HepG2 (cell line): ENCODE measurements at regions not wholly inside any gene's neighbourhood (a gene's known extent, or its start where the extent isn't known, plus 50 kb on each side); places are given as distances from the start of the nearest gene placed in this dataset.

Experiments
- ETV5 ChIP-seq: IDR thresholded peaks from 2 replicates; pipeline ENCODE4 v1.6.1; 2018; ENCODE audit warnings: missing biosample characterization, missing genetic modification reagents, inconsistent platforms, borderline replicate concordance
- GABPA ChIP-seq, 2 experiments: IDR thresholded peaks; 2 replicates each; pipeline ENCODE4 v1.6.1; 2011 to 2016; ENCODE audit warnings: low read depth in 2 of 2, low read length in 1 of 2, missing biosample characterization in 1 of 2, missing genetic modification characterization in 1 of 2
- GATA4 ChIP-seq: sonication (generic); IDR thresholded peaks from 2 replicates; pipeline ENCODE4 v1.6.1; 2016; ENCODE audit warnings: antibody characterized with exemption, low read depth, borderline replicate concordance
- KDM6A ChIP-seq: IDR thresholded peaks from 2 replicates; pipeline ENCODE4 v1.6.1; 2016; ENCODE audit warnings: low read depth
- KLF6 ChIP-seq: IDR thresholded peaks from 2 replicates; pipeline ENCODE4 v1.8.0; 2016; ENCODE audit warnings: missing biosample characterization, missing genetic modification reagents
- KMT2A ChIP-seq: sonication (generic); formaldehyde crosslinking; IDR thresholded peaks from 2 replicates; pipeline ENCODE4 v1.4.0; 2020; ENCODE audit warnings: missing genetic modification reagents
- SAP130 ChIP-seq: IDR thresholded peaks from 2 replicates; pipeline ENCODE4 v1.6.1; 2016; ENCODE audit warnings: low read depth
- TOPORS ChIP-seq: sonication (generic); formaldehyde crosslinking; IDR thresholded peaks from 2 replicates; pipeline ENCODE4 v1.8.0; 2023; ENCODE audit warnings: mild to moderate bottlenecking, missing genetic modification reagents
- TF ChIP-seq, protein P1 (sequence below): IDR thresholded peaks from 2 replicates; pipeline ENCODE4 v1.6.1; 2016; ENCODE audit warnings: low read depth, missing genetic modification reagents, missing compliant biosample characterization
- TF ChIP-seq, protein P2 (sequence below): sonication (generic); formaldehyde crosslinking; IDR thresholded peaks from 2 replicates; pipeline ENCODE4 v1.9.0; 2021; ENCODE audit warnings: missing genetic modification reagents, mild to moderate bottlenecking, borderline replicate concordance
- TF ChIP-seq, protein P3 (sequence below): sonication (generic); formaldehyde crosslinking; IDR thresholded peaks from 2 replicates; pipeline ENCODE4 v1.5.0; 2020; ENCODE audit warnings: mild to moderate bottlenecking, missing genetic modification reagents
- TF ChIP-seq, protein P4 (sequence below): sonication (generic); formaldehyde crosslinking; IDR thresholded peaks from one replicate; pipeline ENCODE4 v1.5.1; 2020; ENCODE audit warnings: mild to moderate bottlenecking, missing genetic modification reagents; ENCODE audit errors: not compliant biosample characterization

DNA sequence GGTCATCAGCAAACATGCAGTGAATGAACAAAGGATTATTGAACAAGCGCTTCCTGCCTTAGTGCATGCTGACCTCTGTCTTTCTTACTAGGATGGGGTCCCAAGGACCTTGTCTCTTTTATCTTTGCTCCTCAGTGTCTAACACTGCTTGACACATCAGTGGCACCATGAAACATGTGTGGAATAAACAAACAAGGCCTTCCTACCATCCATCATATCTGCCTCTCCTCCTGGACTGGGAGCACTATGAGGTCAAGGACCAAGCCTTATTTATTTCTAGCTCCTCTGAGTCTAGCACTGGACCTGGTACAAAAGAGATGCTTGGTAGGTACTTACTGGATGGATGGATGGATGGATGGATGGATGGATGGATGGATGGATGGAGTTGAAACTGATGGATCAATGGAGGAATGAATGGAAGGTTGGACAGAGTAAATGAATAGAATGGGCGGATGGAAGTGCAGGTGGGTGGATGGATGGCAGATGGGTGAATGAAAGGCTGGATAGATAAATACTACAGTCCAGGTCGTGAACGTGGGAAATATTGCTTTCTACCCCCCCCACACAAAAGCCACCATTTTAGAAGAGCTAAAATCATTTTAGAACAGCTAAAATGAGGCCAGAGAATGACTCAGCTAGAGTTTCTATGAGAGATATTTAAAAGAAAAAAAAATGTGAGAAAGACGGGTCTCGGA is 104.1 kb upstream of the PTPN1 start (continued):
- TF ChIP-seq SAP130 (peak; percentile 89), GABPA (IDR thresholded peaks at IDR 0.05; ENCODE audit: low read depth, low read length) (no peak), GABPA (CRISPR knock-in tag; IDR thresholded peaks at IDR 0.05; ENCODE audit: low read depth) (no peak; the same call in 1 of the 2 replicates), KDM6A (CRISPR knock-in tag) (peak; percentile 78; the same call in 1 of the 2 replicates), GATA4 (peak; percentile 89), KLF6 (CRISPR knock-in tag) (peak; percentile 80; the same call in 1 of the 2 replicates), TOPORS (0 out of 2 replicates have a peak, but pooled peaks have one; percentile 65), ETV5 (CRISPR knock-in tag) (peak; percentile 97), KMT2A (CRISPR knock-in tag) (0 out of 2 replicates have a peak, but pooled peaks have one; percentile 55)
- TF ChIP-seq, protein P1, sequence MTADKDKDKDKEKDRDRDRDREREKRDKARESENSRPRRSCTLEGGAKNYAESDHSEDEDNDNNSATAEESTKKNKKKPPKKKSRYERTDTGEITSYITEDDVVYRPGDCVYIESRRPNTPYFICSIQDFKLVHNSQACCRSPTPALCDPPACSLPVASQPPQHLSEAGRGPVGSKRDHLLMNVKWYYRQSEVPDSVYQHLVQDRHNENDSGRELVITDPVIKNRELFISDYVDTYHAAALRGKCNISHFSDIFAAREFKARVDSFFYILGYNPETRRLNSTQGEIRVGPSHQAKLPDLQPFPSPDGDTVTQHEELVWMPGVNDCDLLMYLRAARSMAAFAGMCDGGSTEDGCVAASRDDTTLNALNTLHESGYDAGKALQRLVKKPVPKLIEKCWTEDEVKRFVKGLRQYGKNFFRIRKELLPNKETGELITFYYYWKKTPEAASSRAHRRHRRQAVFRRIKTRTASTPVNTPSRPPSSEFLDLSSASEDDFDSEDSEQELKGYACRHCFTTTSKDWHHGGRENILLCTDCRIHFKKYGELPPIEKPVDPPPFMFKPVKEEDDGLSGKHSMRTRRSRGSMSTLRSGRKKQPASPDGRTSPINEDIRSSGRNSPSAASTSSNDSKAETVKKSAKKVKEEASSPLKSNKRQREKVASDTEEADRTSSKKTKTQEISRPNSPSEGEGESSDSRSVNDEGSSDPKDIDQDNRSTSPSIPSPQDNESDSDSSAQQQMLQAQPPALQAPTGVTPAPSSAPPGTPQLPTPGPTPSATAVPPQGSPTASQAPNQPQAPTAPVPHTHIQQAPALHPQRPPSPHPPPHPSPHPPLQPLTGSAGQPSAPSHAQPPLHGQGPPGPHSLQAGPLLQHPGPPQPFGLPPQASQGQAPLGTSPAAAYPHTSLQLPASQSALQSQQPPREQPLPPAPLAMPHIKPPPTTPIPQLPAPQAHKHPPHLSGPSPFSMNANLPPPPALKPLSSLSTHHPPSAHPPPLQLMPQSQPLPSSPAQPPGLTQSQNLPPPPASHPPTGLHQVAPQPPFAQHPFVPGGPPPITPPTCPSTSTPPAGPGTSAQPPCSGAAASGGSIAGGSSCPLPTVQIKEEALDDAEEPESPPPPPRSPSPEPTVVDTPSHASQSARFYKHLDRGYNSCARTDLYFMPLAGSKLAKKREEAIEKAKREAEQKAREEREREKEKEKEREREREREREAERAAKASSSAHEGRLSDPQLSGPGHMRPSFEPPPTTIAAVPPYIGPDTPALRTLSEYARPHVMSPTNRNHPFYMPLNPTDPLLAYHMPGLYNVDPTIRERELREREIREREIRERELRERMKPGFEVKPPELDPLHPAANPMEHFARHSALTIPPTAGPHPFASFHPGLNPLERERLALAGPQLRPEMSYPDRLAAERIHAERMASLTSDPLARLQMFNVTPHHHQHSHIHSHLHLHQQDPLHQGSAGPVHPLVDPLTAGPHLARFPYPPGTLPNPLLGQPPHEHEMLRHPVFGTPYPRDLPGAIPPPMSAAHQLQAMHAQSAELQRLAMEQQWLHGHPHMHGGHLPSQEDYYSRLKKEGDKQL (CRISPR knock-in tag) = peak; percentile 61; the same call in 1 of the 2 replicates
- TF ChIP-seq, protein P2, sequence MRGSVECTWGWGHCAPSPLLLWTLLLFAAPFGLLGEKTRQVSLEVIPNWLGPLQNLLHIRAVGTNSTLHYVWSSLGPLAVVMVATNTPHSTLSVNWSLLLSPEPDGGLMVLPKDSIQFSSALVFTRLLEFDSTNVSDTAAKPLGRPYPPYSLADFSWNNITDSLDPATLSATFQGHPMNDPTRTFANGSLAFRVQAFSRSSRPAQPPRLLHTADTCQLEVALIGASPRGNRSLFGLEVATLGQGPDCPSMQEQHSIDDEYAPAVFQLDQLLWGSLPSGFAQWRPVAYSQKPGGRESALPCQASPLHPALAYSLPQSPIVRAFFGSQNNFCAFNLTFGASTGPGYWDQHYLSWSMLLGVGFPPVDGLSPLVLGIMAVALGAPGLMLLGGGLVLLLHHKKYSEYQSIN (CRISPR knock-in tag) = no peak
- TF ChIP-seq, protein P3, sequence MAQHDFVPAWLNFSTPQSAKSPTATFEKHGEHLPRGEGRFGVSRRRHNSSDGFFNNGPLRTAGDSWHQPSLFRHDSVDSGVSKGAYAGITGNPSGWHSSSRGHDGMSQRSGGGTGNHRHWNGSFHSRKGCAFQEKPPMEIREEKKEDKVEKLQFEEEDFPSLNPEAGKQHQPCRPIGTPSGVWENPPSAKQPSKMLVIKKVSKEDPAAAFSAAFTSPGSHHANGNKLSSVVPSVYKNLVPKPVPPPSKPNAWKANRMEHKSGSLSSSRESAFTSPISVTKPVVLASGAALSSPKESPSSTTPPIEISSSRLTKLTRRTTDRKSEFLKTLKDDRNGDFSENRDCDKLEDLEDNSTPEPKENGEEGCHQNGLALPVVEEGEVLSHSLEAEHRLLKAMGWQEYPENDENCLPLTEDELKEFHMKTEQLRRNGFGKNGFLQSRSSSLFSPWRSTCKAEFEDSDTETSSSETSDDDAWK (CRISPR knock-in tag) = no peak
- TF ChIP-seq, protein P4, sequence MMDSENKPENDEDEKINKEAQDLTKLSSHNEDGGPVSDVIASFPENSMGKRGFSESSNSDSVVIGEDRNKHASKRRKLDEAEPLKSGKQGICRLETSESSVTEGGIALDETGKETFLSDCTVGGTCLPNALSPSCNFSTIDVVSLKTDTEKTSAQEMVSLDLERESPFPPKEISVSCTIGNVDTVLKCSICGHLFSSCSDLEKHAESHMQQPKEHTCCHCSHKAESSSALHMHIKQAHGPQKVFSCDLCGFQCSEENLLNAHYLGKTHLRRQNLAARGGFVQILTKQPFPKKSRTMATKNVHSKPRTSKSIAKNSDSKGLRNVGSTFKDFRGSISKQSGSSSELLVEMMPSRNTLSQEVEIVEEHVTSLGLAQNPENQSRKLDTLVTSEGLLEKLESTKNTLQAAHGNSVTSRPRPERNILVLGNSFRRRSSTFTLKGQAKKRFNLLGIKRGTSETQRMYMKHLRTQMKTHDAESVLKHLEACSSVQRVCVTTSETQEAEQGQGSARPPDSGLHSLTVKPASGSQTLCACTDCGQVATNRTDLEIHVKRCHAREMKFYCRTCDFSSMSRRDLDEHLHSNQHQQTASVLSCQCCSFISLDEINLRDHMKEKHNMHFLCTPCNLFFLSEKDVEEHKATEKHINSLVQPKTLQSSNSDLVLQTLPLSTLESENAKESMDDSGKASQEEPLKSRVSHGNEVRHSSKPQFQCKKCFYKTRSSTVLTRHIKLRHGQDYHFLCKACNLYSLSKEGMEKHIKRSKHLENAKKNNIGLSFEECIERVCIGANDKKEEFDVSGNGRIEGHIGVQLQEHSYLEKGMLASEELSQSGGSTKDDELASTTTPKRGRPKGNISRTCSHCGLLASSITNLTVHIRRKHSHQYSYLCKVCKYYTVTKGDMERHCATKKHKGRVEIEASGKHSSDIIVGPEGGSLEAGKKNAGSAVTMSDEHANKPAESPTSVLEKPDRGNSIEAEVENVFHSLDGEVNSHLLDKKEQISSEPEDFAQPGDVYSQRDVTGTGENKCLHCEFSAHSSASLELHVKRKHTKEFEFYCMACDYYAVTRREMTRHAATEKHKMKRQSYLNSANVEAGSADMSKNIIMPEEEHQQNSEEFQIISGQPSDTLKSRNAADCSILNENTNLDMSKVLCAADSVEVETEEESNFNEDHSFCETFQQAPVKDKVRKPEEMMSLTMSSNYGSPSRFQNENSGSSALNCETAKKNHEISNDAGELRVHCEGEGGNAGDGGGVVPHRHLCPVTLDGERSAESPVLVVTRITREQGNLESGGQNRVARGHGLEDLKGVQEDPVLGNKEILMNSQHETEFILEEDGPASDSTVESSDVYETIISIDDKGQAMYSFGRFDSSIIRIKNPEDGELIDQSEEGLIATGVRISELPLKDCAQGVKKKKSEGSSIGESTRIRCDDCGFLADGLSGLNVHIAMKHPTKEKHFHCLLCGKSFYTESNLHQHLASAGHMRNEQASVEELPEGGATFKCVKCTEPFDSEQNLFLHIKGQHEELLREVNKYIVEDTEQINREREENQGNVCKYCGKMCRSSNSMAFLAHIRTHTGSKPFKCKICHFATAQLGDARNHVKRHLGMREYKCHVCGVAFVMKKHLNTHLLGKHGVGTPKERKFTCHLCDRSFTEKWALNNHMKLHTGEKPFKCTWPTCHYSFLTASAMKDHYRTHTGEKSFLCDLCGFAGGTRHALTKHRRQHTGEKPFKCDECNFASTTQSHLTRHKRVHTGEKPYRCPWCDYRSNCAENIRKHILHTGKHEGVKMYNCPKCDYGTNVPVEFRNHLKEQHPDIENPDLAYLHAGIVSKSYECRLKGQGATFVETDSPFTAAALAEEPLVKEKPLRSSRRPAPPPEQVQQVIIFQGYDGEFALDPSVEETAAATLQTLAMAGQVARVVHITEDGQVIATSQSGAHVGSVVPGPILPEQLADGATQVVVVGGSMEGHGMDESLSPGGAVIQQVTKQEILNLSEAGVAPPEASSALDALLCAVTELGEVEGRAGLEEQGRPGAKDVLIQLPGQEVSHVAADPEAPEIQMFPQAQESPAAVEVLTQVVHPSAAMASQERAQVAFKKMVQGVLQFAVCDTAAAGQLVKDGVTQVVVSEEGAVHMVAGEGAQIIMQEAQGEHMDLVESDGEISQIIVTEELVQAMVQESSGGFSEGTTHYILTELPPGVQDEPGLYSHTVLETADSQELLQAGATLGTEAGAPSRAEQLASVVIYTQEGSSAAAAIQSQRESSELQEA = no peak
